SK-N-DZ (cell line): ENCODE measurements at regions not wholly inside any gene's neighbourhood (a gene's known extent, or its start where the extent isn't known, plus 50 kb on each side); places are given as distances from the start of the nearest gene placed in this dataset.

Experiments
- DNase-seq: peaks from one replicate; pipeline ENCODE4 v3.0.0-alpha.2; 2015; ENCODE audit warnings: low spot score

DNA sequence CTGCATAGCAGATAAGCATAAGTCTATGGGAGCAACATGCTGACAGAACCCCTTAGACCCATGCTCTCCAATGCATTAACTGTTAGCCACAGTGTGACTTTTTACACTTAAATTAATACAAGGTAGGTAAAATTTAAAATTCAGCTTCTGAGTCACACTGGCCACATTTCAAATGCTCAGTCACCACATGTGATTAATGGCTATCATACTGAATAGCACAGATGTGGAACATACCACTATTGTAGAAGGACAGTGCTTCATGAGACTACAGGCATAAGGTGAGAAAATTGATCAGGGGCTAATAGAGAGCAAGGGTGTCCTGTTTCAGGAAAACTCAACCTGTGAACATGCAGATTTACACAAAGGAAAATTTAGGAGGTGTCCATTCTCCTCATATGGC lies 357.0 kb upstream of the SEMA6D start:
- DNase-seq: no peak

DNA sequence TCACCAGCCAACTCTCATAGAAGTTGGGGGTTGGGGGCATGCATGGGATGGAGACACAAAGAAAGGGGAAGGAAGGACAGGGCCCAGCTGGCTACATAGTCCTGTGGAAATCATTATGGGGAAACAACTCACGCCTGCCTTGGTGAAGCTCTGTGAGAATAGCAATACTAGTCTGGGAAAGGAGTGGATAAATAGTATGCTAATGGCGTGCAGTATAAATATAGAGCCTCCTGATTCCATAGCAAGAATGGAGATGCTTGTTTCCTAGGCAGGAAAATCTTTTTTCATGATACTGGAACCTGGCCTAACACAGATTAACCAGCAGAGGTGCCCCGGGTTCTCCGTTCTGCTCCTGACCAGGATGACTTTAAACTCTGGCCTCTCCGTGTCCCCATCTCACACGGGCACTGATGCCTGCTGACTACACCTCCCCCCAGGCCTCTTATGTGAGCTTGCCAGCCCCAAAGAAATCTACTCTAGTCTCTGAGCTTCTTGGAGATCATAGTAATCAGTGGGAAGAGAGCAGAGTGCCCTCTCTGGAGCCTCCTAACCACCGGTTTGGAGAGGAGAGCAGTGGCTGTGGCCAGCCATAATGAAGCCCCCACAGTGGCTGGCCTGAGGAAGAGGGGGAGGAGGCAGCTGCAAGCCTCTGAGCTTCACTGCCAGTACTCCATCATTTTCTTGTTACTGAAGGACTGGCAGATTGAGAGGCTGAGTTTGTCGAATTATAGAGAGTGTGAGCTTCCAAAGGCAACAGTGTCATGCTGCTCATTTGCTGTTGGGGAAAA lies 355.0 kb upstream of the SEMA6D start:
- no peak for DNase-seq

DNA sequence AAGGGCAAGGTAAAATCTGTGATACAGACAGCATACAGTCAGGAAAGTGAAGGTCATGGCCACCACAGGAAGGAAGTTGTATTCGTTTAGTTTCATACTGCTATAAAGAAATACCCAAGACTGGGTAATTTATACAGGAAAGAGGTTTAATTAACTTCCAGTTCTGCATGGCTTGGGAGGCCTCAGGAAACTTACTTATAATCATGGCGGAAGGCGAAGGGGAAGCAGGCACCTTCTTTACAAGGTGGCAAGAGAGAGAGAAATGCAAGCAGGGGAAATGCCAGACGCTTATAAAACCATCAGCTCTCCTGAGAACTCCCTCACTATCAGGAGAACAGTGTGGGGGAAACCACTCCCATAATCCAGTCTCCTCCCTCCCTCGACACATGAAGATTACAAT lies 353.7 kb upstream of the SEMA6D start:
- no peak for DNase-seq

DNA sequence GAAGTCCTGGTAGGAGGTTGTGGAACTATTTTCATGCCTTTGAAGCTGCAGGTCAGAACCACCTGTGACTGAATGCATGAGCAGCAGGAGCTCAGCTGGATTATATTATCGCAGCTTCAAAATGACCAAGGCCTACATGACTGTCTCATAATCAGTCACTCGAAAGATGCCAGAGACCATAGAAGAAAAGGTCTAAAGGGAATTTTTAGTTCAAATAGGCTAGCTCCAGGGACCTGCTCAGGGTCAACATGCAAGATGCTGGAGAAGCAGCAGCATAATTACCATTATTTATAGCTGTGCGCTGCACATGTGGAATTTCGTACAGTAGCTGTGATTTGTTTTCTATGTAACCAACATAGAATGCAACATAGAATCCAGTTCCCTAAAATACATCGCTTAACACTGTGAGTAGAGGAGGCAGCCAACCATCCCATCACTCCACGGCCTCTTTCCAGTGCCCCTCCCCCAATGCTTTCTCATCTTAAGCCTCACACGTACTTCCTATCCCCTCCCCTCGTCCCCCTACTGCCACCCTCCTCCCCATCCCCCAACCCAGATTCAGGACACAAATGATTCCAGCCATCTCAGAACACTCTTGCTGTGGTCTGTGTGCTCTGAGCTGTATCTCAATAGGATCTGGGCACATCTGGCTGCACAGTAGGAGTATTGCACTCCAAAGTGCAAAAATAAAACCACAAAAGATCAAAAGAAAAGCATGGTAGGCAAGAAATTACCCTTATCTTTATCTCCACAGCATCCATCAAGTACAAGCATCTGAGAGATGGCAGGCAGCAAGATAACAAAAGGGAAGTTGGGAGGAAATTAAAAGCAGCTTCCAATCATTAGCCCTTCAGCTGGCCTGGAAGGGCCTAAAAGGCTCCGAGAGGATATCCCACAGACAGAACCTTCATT lies 352.8 kb upstream of the SEMA6D start:
- peak; percentile 73 for DNase-seq

- no peak for DNase-seq
These were observed 350.4 kb upstream of the SEMA6D start for GRCh38 chr15:47366884-47367283.

GRCh38 chr15:47367726-47368390 lies 349.4 kb upstream of the SEMA6D start:
- DNase-seq: no peak

DNA sequence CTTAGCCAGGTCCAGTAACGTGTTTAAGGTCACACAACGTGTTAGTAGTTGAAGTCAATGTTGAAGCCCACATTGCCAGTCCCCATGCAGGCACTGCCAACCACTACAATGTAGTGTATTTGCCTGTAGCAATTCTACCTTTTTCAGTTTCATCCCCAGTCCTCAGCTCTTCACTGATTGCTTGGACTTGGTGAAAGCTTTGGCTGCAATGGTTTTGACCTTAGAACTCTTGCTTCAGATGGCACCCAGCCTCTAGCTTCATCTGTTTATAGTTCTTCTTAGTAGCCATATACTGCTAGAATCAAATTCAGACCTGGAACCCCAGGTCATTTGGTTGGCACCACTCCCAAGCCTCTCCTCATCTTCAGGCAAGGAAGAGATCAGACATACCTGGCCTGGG lies 345.4 kb upstream of the SEMA6D start:
- DNase-seq: no peak

- no peak for DNase-seq
These were observed 343.1 kb upstream of the SEMA6D start for GRCh38 chr15:47374222-47374621.

- no peak for DNase-seq
These were observed 341.1 kb upstream of the SEMA6D start for GRCh38 chr15:47376190-47376589.

GRCh38 chr15:47377465-47377864 lies 339.8 kb upstream of the SEMA6D start:
- no peak for DNase-seq

DNA sequence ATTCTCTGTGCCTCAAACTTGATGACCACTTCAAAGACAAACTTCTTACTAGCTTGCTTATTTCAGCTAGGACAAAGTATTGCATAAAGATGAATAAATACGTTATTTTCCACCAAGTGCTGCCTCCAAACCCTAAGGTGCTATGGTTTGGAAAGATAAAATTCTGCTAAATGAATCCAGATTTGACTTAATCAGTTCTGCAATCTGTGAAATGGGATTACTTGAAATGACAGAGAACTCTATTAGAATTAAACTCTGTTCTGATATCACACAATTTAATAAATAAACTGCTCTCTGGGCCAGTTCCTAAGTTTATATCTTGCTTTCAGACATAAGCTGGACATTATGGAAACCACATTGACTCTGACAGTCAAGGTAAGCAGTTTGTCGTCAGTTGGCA lies 338.8 kb upstream of the SEMA6D start:
- no peak for DNase-seq

DNA sequence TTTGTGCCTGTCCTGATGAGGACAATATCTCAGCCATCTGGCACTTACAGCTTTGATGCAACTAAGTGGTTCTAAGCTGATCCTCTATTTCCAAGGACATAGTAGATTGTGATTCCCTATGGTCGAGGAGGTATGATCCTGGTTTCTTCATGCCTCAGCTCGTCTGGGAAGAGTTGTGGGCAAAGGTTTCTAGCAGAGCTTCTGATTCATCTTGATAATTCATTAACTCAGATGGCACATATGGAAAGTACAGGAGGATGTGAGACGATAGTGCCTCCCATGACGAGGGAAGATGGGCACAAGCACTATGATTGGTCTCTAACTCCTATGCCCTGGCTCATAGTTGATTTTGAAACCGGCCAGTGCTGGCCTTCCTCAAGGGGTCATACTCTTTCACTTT lies 334.2 kb upstream of the SEMA6D start:
- DNase-seq: no peak

GRCh38 chr15:47383801-47384200 lies 333.5 kb upstream of the SEMA6D start:
- no peak for DNase-seq

DNA sequence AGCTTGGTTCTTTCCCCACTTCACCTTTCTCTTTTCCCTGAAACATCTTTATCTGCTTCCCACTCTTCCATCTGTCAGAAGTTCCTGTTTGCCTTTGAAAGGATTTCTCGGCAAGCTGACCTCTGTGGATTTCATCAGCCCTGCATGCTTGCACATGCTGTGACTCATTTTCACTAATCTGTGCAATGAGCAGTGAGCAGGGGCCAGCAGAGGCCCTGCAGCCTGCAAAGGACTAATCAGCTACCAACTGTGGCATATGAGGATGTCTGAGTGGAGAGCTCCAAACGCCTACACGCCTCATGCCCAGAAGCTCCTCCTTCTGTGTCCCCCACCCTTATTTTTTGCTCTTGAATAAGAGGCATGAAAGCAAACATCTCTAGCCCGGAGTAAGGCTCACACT lies 333.0 kb upstream of the SEMA6D start:
- no peak for DNase-seq

GRCh38 chr15:47384776-47385175 lies 332.5 kb upstream of the SEMA6D start:
- no peak for DNase-seq

GRCh38 chr15:47386459-47386858 lies 330.8 kb upstream of the SEMA6D start:
- DNase-seq: no peak

DNA sequence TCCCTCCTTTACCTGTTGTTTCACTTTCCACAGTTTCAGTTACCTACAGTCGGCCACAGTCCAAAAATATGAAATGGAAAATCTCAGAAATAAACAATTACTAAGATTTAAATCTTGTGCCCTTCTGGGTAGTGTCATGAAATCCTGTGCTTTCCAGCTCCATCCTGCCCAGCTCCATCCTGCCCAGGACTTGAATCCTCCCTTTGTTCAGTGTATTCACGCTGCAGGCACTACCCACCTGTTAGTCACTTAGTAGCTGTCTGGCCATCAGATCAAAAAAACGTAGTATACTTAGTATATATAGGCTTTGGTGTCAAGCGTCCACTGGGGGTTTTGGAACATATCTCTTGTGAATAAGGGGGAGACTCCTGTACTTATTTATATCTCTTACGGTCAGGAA lies 329.0 kb upstream of the SEMA6D start:
- no peak for DNase-seq

DNA sequence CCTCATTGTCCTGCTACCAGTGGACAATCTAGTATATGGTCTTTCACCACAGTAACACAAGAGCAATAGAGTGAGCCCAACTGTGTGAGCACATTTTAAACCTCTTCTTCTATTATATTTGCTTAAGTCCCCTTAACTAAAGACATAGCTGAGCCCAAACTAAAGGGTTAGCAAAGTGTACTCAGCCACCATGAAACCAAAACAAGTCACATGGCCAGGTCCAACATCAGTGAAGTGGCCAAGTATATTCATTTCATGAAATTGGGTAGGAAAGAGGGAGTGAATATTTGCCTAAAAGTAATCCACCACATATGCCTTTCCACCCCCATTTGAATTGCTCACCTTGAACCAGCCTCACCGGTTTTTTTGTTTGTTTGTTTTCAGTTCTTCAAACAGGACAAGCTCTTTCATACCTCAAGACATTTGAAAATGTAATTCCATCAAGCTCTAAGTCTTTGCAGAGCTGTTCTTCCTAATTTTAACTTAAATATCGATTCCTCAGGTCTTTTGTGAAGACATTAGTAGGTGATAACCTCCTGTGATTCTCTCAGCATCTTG lies 327.0 kb upstream of the SEMA6D start:
- no peak for DNase-seq

- DNase-seq: no peak
These were observed 323.0 kb upstream of the SEMA6D start for GRCh38 chr15:47394286-47394809.

DNA sequence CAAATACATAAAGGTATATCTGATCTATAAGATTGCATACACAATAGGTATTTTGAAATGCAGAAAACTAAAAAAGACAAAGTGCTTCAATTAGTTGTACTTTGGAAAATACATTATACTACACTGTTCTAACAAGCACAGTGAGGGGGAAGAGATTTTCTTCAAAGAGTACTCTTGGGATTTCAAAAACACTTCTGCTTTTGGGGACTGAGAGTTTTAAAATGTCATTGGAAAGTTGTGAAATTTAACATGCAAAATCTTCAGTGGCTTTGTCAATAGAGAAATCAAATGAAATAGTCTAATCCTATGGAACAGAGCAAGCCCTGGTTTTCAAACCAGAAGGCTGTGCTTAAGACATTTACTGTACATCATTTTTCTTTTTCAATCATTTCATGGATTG lies 322.2 kb upstream of the SEMA6D start:
- DNase-seq: no peak

DNA sequence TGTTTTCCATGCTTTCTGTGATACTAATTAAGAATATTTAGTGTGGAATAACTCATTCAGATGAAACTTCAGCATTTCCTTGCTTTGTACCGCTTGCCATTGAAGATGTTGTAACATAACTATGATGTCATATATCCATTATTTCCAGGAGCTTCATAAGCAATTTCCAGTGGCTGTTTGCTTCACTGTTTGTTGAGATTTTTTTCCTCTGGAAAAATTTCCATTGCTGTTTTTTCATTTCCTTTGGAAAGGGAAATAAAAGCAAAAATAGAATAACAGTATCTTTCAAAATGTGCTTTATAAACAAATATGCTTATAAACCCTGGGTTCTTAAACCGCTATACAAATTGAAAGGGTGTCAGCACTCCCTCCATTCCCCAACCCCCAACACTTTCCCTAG lies 319.6 kb upstream of the SEMA6D start:
- no peak for DNase-seq

GRCh38 chr15:47398132-47398531 lies 319.2 kb upstream of the SEMA6D start:
- DNase-seq: peak; percentile 57
